Esophagus muscularis mucosa (tissue), 3 donors: ENCODE measurements at regions not wholly inside any gene's neighbourhood (a gene's known extent, or its start where the extent isn't known, plus 50 kb on each side); places are given as distances from the start of the nearest gene placed in this dataset.

Experiments
- POLR2A ChIP-seq: fragments of 450-650 bp; IDR thresholded peaks from one replicate; pipeline ENCODE4 v1.6.1; 2017; ENCODE audit warnings: antibody characterized with exemption, moderate library complexity, mild to moderate bottlenecking, low read depth
- POLR2AphosphoS5 ChIP-seq, 2 donors: sonication (generic); formaldehyde crosslinking; IDR thresholded peaks; one replicate each; pipeline ENCODE4 v1.6.1; 2017; ENCODE audit warnings: antibody characterized with exemption in 2 of 2
- TF ChIP-seq, protein P1 (sequence below), 3 experiments: fragments of 200-600 bp in 2 of 3; fragments of 450-650 bp in 1 of 3; sonication (generic) in 2 of 3; IDR thresholded peaks; one replicate each; pipeline ENCODE4 v1.5.1; 2017 to 2019; ENCODE audit warnings: antibody characterized with exemption in 3 of 3, mild to moderate bottlenecking in 2 of 3, moderate library complexity in 1 of 3

DNA sequence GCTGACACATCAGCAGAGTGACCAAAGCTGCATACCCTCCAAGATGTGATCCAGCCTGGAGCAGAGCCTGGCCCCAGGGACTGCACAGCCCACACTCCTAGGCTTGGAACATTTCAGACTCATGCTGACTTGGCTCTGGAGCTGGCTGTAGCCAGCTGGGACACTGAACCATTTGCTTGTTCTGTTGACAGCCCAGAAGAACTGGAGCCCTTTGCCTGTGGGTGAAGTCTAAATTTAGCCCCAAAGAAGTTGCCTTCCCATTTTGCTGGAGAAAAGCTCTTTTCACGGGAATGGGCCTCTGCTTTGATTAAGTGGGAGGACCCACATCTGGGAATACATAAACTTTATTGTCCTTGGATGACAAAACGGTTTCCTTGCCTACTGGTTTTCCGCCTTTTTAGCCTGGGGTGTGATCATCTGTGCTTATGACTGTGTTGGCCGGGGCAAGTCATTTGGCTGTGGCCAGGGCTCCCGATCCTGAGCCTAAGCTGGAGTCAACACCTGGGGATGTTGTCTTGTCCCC lies 186.2 kb upstream of the BMPER start:
- TF ChIP-seq, protein P1, sequence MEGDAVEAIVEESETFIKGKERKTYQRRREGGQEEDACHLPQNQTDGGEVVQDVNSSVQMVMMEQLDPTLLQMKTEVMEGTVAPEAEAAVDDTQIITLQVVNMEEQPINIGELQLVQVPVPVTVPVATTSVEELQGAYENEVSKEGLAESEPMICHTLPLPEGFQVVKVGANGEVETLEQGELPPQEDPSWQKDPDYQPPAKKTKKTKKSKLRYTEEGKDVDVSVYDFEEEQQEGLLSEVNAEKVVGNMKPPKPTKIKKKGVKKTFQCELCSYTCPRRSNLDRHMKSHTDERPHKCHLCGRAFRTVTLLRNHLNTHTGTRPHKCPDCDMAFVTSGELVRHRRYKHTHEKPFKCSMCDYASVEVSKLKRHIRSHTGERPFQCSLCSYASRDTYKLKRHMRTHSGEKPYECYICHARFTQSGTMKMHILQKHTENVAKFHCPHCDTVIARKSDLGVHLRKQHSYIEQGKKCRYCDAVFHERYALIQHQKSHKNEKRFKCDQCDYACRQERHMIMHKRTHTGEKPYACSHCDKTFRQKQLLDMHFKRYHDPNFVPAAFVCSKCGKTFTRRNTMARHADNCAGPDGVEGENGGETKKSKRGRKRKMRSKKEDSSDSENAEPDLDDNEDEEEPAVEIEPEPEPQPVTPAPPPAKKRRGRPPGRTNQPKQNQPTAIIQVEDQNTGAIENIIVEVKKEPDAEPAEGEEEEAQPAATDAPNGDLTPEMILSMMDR (IDR thresholded peaks at IDR 0.05): no peak
- no peak for TF ChIP-seq POLR2AphosphoS5 (IDR thresholded peaks at IDR 0.05)
- no peak for TF ChIP-seq POLR2A
